ENCODE measurements at regions not wholly inside any gene's neighbourhood (a gene's known extent, or its start where the extent isn't known, plus 50 kb on each side); places are given as distances from the start of the nearest gene placed in this dataset.

DNA sequence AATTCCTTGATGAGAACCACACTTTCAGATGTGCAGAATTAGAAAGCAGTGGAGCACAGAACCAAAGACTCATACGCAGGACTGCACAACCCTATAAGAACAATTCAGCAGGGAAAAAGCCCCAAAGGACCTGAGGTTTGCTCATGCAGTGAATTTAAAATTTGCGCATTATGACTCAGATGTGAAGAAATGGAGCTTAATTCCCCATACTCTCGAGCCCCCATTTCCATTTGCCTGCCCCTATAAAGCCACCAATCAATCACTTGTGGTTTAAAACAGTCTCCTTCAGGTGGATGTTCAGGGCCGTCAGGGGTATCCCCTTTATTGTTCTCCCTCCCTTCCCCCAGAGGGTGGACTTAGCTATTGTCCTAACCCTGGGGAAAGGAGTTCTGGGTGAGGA, 221.2 kb downstream of the IGSF11 start:
- Histone ChIP-seq H3K27me3 (ENCODE audit: insufficient read depth) (no peaks in the 10 kb centered on the region), H3K9me2 (ENCODE audit: insufficient read depth) (peaks cover 4% of the 10 kb centered on the region; the same call in 1 of the 2 replicates), H3K79me2 (replicated peaks; ENCODE audit: insufficient read depth) (no peaks in the 10 kb centered on the region), H4K20me1 (replicated peaks; ENCODE audit: insufficient read depth) (no peaks in the 10 kb centered on the region), H3K4me3 (no peak overlapping the region), H3K36me3 (ENCODE audit: insufficient read depth) (no peaks in the 10 kb centered on the region), H3K4me1 (ENCODE audit: insufficient read depth) (no peaks in the 10 kb centered on the region), H3K4me2 (no peak overlapping the region), H2AFZ (no peak overlapping the region), H3K27ac (ENCODE audit: low read depth) (no peak overlapping the region), H3F3A (replicated peaks; ENCODE audit: low read depth) (no peaks in the 10 kb centered on the region)
- no peaks in the 10 kb centered on the region for H3K27me3 Mint-ChIP-seq (ENCODE audit: insufficient read depth, low read depth, poor library complexity)
- no peaks in the 10 kb centered on the region for H3K4me1 Mint-ChIP-seq
- no peak for TF ChIP-seq STAT1 (IDR thresholded peaks at IDR 0.05; ENCODE audit: unreplicated experiment)
- TF ChIP-seq CREB1 (CRISPR knock-in tag; IDR thresholded peaks at IDR 0.05; ENCODE audit: low read depth) = no peak
- no peak for TF ChIP-seq EZH2phosphoT487 (IDR thresholded peaks at IDR 0.05; ENCODE audit: unreplicated experiment)
- TF ChIP-seq ZNF114 (CRISPR knock-in tag; IDR thresholded peaks at IDR 0.05) = no peak
- TF ChIP-seq, protein P1, sequence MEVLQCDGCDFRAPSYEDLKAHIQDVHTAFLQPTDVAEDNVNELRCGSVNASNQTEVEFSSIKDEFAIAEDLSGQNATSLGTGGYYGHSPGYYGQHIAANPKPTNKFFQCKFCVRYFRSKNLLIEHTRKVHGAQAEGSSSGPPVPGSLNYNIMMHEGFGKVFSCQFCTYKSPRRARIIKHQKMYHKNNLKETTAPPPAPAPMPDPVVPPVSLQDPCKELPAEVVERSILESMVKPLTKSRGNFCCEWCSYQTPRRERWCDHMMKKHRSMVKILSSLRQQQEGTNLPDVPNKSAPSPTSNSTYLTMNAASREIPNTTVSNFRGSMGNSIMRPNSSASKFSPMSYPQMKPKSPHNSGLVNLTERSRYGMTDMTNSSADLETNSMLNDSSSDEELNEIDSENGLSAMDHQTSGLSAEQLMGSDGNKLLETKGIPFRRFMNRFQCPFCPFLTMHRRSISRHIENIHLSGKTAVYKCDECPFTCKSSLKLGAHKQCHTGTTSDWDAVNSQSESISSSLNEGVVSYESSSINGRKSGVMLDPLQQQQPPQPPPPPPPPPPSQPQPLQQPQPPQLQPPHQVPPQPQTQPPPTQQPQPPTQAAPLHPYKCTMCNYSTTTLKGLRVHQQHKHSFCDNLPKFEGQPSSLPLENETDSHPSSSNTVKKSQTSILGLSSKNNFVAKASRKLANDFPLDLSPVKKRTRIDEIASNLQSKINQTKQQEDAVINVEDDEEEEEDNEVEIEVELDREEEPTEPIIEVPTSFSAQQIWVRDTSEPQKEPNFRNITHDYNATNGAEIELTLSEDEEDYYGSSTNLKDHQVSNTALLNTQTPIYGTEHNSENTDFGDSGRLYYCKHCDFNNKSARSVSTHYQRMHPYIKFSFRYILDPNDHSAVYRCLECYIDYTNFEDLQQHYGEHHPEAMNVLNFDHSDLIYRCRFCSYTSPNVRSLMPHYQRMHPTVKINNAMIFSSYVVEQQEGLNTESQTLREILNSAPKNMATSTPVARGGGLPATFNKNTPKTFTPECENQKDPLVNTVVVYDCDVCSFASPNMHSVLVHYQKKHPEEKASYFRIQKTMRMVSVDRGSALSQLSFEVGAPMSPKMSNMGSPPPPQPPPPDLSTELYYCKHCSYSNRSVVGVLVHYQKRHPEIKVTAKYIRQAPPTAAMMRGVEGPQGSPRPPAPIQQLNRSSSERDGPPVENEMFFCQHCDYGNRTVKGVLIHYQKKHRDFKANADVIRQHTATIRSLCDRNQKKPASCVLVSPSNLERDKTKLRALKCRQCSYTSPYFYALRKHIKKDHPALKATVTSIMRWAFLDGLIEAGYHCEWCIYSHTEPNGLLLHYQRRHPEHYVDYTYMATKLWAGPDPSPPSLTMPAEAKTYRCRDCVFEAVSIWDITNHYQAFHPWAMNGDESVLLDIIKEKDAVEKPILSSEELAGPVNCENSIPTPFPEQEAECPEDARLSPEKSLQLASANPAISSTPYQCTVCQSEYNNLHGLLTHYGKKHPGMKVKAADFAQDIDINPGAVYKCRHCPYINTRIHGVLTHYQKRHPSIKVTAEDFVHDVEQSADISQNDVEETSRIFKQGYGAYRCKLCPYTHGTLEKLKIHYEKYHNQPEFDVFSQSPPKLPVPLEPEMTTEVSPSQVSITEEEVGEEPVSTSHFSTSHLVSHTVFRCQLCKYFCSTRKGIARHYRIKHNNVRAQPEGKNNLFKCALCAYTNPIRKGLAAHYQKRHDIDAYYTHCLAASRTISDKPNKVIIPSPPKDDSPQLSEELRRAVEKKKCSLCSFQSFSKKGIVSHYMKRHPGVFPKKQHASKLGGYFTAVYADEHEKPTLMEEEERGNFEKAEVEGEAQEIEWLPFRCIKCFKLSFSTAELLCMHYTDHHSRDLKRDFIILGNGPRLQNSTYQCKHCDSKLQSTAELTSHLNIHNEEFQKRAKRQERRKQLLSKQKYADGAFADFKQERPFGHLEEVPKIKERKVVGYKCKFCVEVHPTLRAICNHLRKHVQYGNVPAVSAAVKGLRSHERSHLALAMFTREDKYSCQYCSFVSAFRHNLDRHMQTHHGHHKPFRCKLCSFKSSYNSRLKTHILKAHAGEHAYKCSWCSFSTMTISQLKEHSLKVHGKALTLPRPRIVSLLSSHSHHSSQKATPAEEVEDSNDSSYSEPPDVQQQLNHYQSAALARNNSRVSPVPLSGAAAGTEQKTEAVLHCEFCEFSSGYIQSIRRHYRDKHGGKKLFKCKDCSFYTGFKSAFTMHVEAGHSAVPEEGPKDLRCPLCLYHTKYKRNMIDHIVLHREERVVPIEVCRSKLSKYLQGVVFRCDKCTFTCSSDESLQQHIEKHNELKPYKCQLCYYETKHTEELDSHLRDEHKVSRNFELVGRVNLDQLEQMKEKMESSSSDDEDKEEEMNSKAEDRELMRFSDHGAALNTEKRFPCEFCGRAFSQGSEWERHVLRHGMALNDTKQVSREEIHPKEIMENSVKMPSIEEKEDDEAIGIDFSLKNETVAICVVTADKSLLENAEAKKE (CRISPR knock-in tag; IDR thresholded peaks at IDR 0.05) = no peak
- TF ChIP-seq, protein P2, sequence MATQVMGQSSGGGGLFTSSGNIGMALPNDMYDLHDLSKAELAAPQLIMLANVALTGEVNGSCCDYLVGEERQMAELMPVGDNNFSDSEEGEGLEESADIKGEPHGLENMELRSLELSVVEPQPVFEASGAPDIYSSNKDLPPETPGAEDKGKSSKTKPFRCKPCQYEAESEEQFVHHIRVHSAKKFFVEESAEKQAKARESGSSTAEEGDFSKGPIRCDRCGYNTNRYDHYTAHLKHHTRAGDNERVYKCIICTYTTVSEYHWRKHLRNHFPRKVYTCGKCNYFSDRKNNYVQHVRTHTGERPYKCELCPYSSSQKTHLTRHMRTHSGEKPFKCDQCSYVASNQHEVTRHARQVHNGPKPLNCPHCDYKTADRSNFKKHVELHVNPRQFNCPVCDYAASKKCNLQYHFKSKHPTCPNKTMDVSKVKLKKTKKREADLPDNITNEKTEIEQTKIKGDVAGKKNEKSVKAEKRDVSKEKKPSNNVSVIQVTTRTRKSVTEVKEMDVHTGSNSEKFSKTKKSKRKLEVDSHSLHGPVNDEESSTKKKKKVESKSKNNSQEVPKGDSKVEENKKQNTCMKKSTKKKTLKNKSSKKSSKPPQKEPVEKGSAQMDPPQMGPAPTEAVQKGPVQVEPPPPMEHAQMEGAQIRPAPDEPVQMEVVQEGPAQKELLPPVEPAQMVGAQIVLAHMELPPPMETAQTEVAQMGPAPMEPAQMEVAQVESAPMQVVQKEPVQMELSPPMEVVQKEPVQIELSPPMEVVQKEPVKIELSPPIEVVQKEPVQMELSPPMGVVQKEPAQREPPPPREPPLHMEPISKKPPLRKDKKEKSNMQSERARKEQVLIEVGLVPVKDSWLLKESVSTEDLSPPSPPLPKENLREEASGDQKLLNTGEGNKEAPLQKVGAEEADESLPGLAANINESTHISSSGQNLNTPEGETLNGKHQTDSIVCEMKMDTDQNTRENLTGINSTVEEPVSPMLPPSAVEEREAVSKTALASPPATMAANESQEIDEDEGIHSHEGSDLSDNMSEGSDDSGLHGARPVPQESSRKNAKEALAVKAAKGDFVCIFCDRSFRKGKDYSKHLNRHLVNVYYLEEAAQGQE (IDR thresholded peaks at IDR 0.05; ENCODE audit: unreplicated experiment) = no peak
- TF ChIP-seq JUNB (IDR thresholded peaks at IDR 0.05; ENCODE audit: unreplicated experiment) = no peak
- TF ChIP-seq NANOG (IDR thresholded peaks at IDR 0.05; ENCODE audit: borderline replicate concordance) = no peak
- TF ChIP-seq, protein P3, sequence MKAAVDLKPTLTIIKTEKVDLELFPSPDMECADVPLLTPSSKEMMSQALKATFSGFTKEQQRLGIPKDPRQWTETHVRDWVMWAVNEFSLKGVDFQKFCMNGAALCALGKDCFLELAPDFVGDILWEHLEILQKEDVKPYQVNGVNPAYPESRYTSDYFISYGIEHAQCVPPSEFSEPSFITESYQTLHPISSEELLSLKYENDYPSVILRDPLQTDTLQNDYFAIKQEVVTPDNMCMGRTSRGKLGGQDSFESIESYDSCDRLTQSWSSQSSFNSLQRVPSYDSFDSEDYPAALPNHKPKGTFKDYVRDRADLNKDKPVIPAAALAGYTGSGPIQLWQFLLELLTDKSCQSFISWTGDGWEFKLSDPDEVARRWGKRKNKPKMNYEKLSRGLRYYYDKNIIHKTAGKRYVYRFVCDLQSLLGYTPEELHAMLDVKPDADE (IDR thresholded peaks at IDR 0.05) = no peak
- TF ChIP-seq, protein P4, sequence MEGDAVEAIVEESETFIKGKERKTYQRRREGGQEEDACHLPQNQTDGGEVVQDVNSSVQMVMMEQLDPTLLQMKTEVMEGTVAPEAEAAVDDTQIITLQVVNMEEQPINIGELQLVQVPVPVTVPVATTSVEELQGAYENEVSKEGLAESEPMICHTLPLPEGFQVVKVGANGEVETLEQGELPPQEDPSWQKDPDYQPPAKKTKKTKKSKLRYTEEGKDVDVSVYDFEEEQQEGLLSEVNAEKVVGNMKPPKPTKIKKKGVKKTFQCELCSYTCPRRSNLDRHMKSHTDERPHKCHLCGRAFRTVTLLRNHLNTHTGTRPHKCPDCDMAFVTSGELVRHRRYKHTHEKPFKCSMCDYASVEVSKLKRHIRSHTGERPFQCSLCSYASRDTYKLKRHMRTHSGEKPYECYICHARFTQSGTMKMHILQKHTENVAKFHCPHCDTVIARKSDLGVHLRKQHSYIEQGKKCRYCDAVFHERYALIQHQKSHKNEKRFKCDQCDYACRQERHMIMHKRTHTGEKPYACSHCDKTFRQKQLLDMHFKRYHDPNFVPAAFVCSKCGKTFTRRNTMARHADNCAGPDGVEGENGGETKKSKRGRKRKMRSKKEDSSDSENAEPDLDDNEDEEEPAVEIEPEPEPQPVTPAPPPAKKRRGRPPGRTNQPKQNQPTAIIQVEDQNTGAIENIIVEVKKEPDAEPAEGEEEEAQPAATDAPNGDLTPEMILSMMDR (conservative IDR thresholded peaks at IDR 0.05; ENCODE audit: low read depth in 2 of 2) = no peak
- TF ChIP-seq POLR2AphosphoS5 (IDR thresholded peaks at IDR 0.05; ENCODE audit: low read depth) = no peak
- ATAC-seq (no peak), DNase-seq (ENCODE audit: low spot score) (no peak)
- H3K9me3 Mint-ChIP-seq = no peaks in the 10 kb centered on the region; the same call in 2 of the 3 replicates
- no peak overlapping the region for H3K27ac Mint-ChIP-seq
- H3K4me3 Mint-ChIP-seq = no peak overlapping the region
- H3K36me3 Mint-ChIP-seq (ENCODE audit: low read depth) = no peaks in the 10 kb centered on the region

Data from GM23338 (cell line).